Calu3 (cell line): ENCODE measurements at regions not wholly inside any gene's neighbourhood (a gene's known extent, or its start where the extent isn't known, plus 50 kb on each side); places are given as distances from the start of the nearest gene placed in this dataset.

Experiments used
- BruUV-seq: library from RNA; stranded (reverse); fragments of 400-500 nt; replicated peaks from 2 replicates; lab custom pipeline; 2021; lab: Mats Ljungman, UMichigan
- CTCF ChIA-PET: fragments of 300-600 bp; sonication (Branson Sonifier 250); formaldehyde crosslinking; loops from one replicate; lab custom pipeline; 2022; ENCODE audit warnings: antibody characterized with exemption; lab: Charles Lee
- DNase-seq: peaks from one replicate; pipeline ENCODE4 v3.0.0; 2022
- H3K27ac Mint-ChIP-seq: one replicate; pipeline ENCODE4 v1.8.0; 2022; ENCODE audit warnings: mixed read lengths; ENCODE audit not compliant: unreplicated experiment
- H3K27me3 Mint-ChIP-seq: one replicate; pipeline ENCODE4 v1.8.0; 2022; ENCODE audit warnings: mixed read lengths; ENCODE audit not compliant: unreplicated experiment
- H3K36me3 Mint-ChIP-seq: one replicate; pipeline ENCODE4 v1.8.0; 2022; ENCODE audit warnings: mild to moderate bottlenecking, moderate library complexity, mixed read lengths; ENCODE audit not compliant: insufficient read depth, unreplicated experiment
- H3K4me1 Mint-ChIP-seq: one replicate; pipeline ENCODE4 v1.8.0; 2022; ENCODE audit warnings: mild to moderate bottlenecking, low read depth, mixed read lengths; ENCODE audit not compliant: unreplicated experiment
- H3K4me3 Mint-ChIP-seq: one replicate; pipeline ENCODE4 v1.8.0; 2022; ENCODE audit warnings: mild to moderate bottlenecking, low read depth, moderate library complexity, mixed read lengths; ENCODE audit not compliant: unreplicated experiment
- H3K9me3 Mint-ChIP-seq: one replicate; pipeline ENCODE4 v1.8.0; 2022; ENCODE audit warnings: low read depth, mixed read lengths; ENCODE audit not compliant: unreplicated experiment
- CTCF ChIP-seq: fragments of 200-600 bp; IDR thresholded peaks from one replicate; pipeline ENCODE4 v1.8.0; 2022; ENCODE audit warnings: antibody characterized with exemption; ENCODE audit not compliant: unreplicated experiment
- intact Hi-C: fragments of 100-400 bp; cut with micrococcal nuclease; formaldehyde crosslinking; loops from one replicate; pipeline ENCODE4 v1.10.0; 2022; ENCODE audit not compliant: unreplicated experiment

- no peak overlapping the region for H3K4me3 Mint-ChIP-seq
- BruUV-seq: no TSS peak
- peaks cover 3% of the 10 kb centered on the region for H3K9me3 Mint-ChIP-seq
- intact Hi-C loops: no loop called here
- no peak for DNase-seq
- CTCF ChIA-PET: interaction anchor here (1.1 kb wide), 1 partner anchor 12 kb away, joined by 3 read pairs; no protein-coding TSS in a partner anchor
- H3K27me3 Mint-ChIP-seq: no peaks in the 10 kb centered on the region
- H3K4me1 Mint-ChIP-seq: no peaks in the 10 kb centered on the region
- no peaks in the 10 kb centered on the region for H3K36me3 Mint-ChIP-seq
- H3K27ac Mint-ChIP-seq: no peak overlapping the region
- TF ChIP-seq CTCF: no peak
Observed at GRCh38 chr3:187930021-187930420, 184.8 kb upstream of the BCL6 start.

GRCh38 chr3:187931101-187931500, 185.8 kb upstream of the BCL6 start:
- CTCF ChIA-PET: no interaction called here
- Mint-ChIP-seq H3K9me3 (no peaks in the 10 kb centered on the region), H3K27me3 (no peaks in the 10 kb centered on the region), H3K4me1 (no peaks in the 10 kb centered on the region), H3K27ac (no peak overlapping the region), H3K4me3 (no peak overlapping the region), H3K36me3 (no peaks in the 10 kb centered on the region)
- intact Hi-C loops: no loop called here
- BruUV-seq: no TSS peak
- TF ChIP-seq CTCF: no peak
- DNase-seq: no peak

- CTCF ChIA-PET: no interaction called here
- Mint-ChIP-seq H3K27ac (no peak overlapping the region), H3K27me3 (no peaks in the 10 kb centered on the region), H3K36me3 (no peaks in the 10 kb centered on the region), H3K4me3 (no peak overlapping the region), H3K4me1 (no peaks in the 10 kb centered on the region), H3K9me3 (no peaks in the 10 kb centered on the region)
- DNase-seq: no peak
- BruUV-seq: no TSS peak
- intact Hi-C loops: no loop called here
- TF ChIP-seq CTCF: no peak
Observed at GRCh38 chr3:187931770-187932278, 186.6 kb upstream of the BCL6 start.

GRCh38 chr3:187932530-187932929, 187.3 kb upstream of the BCL6 start:
- CTCF ChIA-PET: no interaction called here
- Mint-ChIP-seq H3K36me3 (no peaks in the 10 kb centered on the region), H3K9me3 (no peaks in the 10 kb centered on the region), H3K27me3 (no peaks in the 10 kb centered on the region), H3K4me3 (no peak overlapping the region), H3K4me1 (no peaks in the 10 kb centered on the region), H3K27ac (no peak overlapping the region)
- intact Hi-C loops: no loop called here
- BruUV-seq: no TSS peak
- TF ChIP-seq CTCF: no peak
- no peak for DNase-seq
